Activated CD4-positive, alpha-beta memory T cell treated with anti-CD3 and anti-CD28 coated beads, Interleukin-2, amount 10 ng/mL, durations not matched to agents 7 days and 5 days (primary cell): ENCODE measurements at regions not wholly inside any gene's neighbourhood (a gene's known extent, or its start where the extent isn't known, plus 50 kb on each side); places are given as distances from the start of the nearest gene placed in this dataset.

Experiments used
- CTCF ChIA-PET: fragments of 350-600 bp; sonication (Branson Sonifier 250); formaldehyde crosslinking; loops from one replicate; lab custom pipeline; 2021; ENCODE audit warnings: antibody characterized with exemption, inconsistent platforms; lab: Charles Lee
- POLR2A ChIA-PET: fragments of 350-600 bp; sonication (Branson Sonifier 250); formaldehyde crosslinking; loops from one replicate; lab custom pipeline; 2021; ENCODE audit warnings: antibody characterized with exemption; lab: Charles Lee
- DNase-seq: peaks from one replicate; pipeline ENCODE4 v3.0.0-alpha.2; 2020
- H3K27ac Mint-ChIP-seq: one replicate; pipeline ENCODE4 v1.8.0; 2021; ENCODE audit warnings: mild to moderate bottlenecking, mixed read lengths
- H3K27me3 Mint-ChIP-seq: one replicate; pipeline ENCODE4 v1.8.0; 2021; ENCODE audit warnings: mixed read lengths
- H3K36me3 Mint-ChIP-seq: one replicate; pipeline ENCODE4 v1.8.0; 2021; ENCODE audit warnings: low read depth, mixed read lengths
- H3K4me1 Mint-ChIP-seq: one replicate; pipeline ENCODE4 v1.8.0; 2021; ENCODE audit warnings: mixed read lengths
- H3K4me3 Mint-ChIP-seq: one replicate; pipeline ENCODE4 v1.8.0; 2021; ENCODE audit warnings: mild to moderate bottlenecking, mixed read lengths
- H3K9me3 Mint-ChIP-seq: one replicate; pipeline ENCODE4 v1.8.0; 2021; ENCODE audit warnings: mixed read lengths

- no peaks in the 10 kb centered on the region for H3K36me3 Mint-ChIP-seq
- H3K27me3 Mint-ChIP-seq, result no peaks in the 10 kb centered on the region
- H3K9me3 Mint-ChIP-seq, result no peaks in the 10 kb centered on the region
- POLR2A ChIA-PET, result no interaction called here
- no peak overlapping the region for H3K27ac Mint-ChIP-seq
- DNase-seq, result no peak
- no peaks in the 10 kb centered on the region for H3K4me1 Mint-ChIP-seq
- CTCF ChIA-PET, result interaction anchor here (0.6 to 0.7 kb wide), 2 partner anchors 10 to 30 kb away, joined by 3 to 5 read pairs; no protein-coding TSS in a partner anchor
- no peak overlapping the region for H3K4me3 Mint-ChIP-seq
Observed at GRCh38 chr4:180642732-180643131, 1600.5 kb upstream of the TENM3 start.

- H3K36me3 Mint-ChIP-seq, result no peaks in the 10 kb centered on the region
- H3K4me3 Mint-ChIP-seq, result no peak overlapping the region
- H3K9me3 Mint-ChIP-seq, result no peaks in the 10 kb centered on the region
- no peaks in the 10 kb centered on the region for H3K4me1 Mint-ChIP-seq
- POLR2A ChIA-PET, result no interaction called here
- no peak for DNase-seq
- H3K27ac Mint-ChIP-seq, result no peak overlapping the region
- H3K27me3 Mint-ChIP-seq, result no peaks in the 10 kb centered on the region
- CTCF ChIA-PET, result no interaction called here
Observed at GRCh38 chr4:180650273-180650672, 1592.9 kb upstream of the TENM3 start.

GRCh38 chr4:180652533-180652932 is 1590.7 kb upstream of the TENM3 start:
- ChIA-PET POLR2A (no interaction called here), CTCF (interaction anchor here (1.1 kb wide), 1 partner anchor 9 kb away, joined by 5 read pairs; no protein-coding TSS in a partner anchor)
- no peak for DNase-seq
- Mint-ChIP-seq H3K9me3 (no peaks in the 10 kb centered on the region), H3K4me3 (no peak overlapping the region), H3K27me3 (no peaks in the 10 kb centered on the region), H3K36me3 (no peaks in the 10 kb centered on the region), H3K4me1 (no peaks in the 10 kb centered on the region), H3K27ac (no peak overlapping the region)

GRCh38 chr4:180655886-180656285 is 1587.3 kb upstream of the TENM3 start:
- DNase-seq, result no peak
- Mint-ChIP-seq H3K9me3 (peaks cover 2% of the 10 kb centered on the region), H3K4me3 (no peak overlapping the region), H3K36me3 (no peaks in the 10 kb centered on the region), H3K4me1 (no peaks in the 10 kb centered on the region), H3K27ac (no peak overlapping the region), H3K27me3 (no peaks in the 10 kb centered on the region)
- ChIA-PET POLR2A (no interaction called here), CTCF (interaction anchor here (2.8 kb wide), 1 partner anchor 9 kb away, joined by 11 read pairs; no protein-coding TSS in a partner anchor)

- H3K36me3 Mint-ChIP-seq, result no peaks in the 10 kb centered on the region
- no peaks in the 10 kb centered on the region for H3K4me1 Mint-ChIP-seq
- no peak overlapping the region for H3K4me3 Mint-ChIP-seq
- ChIA-PET CTCF (no interaction called here), POLR2A (no interaction called here)
- DNase-seq, result no peak
- no peak overlapping the region for H3K27ac Mint-ChIP-seq
- H3K9me3 Mint-ChIP-seq, result peaks cover 2% of the 10 kb centered on the region
- H3K27me3 Mint-ChIP-seq, result no peaks in the 10 kb centered on the region
Observed at GRCh38 chr4:180657881-180658280, 1585.3 kb upstream of the TENM3 start.

- DNase-seq, result peak; percentile 41
- Mint-ChIP-seq H3K4me3 (no peak overlapping the region), H3K9me3 (no peaks in the 10 kb centered on the region), H3K27me3 (no peaks in the 10 kb centered on the region), H3K4me1 (no peaks in the 10 kb centered on the region), H3K36me3 (no peaks in the 10 kb centered on the region), H3K27ac (no peak overlapping the region)
- ChIA-PET CTCF (interaction anchor here (0.5 to 1.7 kb wide), 11 partner anchors 10 to 1636 kb away, joined by 3 to 11 read pairs (median 4); no protein-coding TSS in a partner anchor), POLR2A (no interaction called here)
Observed at GRCh38 chr4:180664766-180665368, 1578.3 kb upstream of the TENM3 start.

GRCh38 chr4:180665481-180665880 is 1577.7 kb upstream of the TENM3 start:
- no peak overlapping the region for H3K4me3 Mint-ChIP-seq
- no peak for DNase-seq
- no peaks in the 10 kb centered on the region for H3K9me3 Mint-ChIP-seq
- POLR2A ChIA-PET, result no interaction called here
- no peaks in the 10 kb centered on the region for H3K36me3 Mint-ChIP-seq
- CTCF ChIA-PET, result interaction anchor here (0.5 to 1.7 kb wide), 5 partner anchors 10 to 1635 kb away, joined by 3 to 11 read pairs (median 3); no protein-coding TSS in a partner anchor
- no peaks in the 10 kb centered on the region for H3K4me1 Mint-ChIP-seq
- no peaks in the 10 kb centered on the region for H3K27me3 Mint-ChIP-seq
- H3K27ac Mint-ChIP-seq, result no peak overlapping the region

- Mint-ChIP-seq H3K27me3 (no peaks in the 10 kb centered on the region), H3K36me3 (no peaks in the 10 kb centered on the region), H3K9me3 (no peaks in the 10 kb centered on the region), H3K4me1 (no peaks in the 10 kb centered on the region), H3K27ac (no peak overlapping the region), H3K4me3 (no peak overlapping the region)
- DNase-seq, result no peak
- CTCF ChIA-PET, result interaction anchor here (1.7 kb wide), 1 partner anchor 11 kb away, joined by 11 read pairs; no protein-coding TSS in a partner anchor
- POLR2A ChIA-PET, result no interaction called here
Observed at GRCh38 chr4:180665994-180666824, 1577.0 kb upstream of the TENM3 start.

GRCh38 chr4:180668732-180669131 is 1574.5 kb upstream of the TENM3 start:
- no peak for DNase-seq
- Mint-ChIP-seq H3K27me3 (no peaks in the 10 kb centered on the region), H3K4me1 (no peaks in the 10 kb centered on the region), H3K27ac (no peak overlapping the region), H3K4me3 (no peak overlapping the region), H3K36me3 (no peaks in the 10 kb centered on the region), H3K9me3 (no peaks in the 10 kb centered on the region)
- CTCF ChIA-PET, result no interaction called here
- POLR2A ChIA-PET, result no interaction called here

GRCh38 chr4:180669680-180670079 is 1573.5 kb upstream of the TENM3 start:
- no peaks in the 10 kb centered on the region for H3K27me3 Mint-ChIP-seq
- CTCF ChIA-PET, result interaction anchor here (0.6 kb wide), 1 partner anchor 9 kb away, joined by 3 read pairs; no protein-coding TSS in a partner anchor
- no peak for DNase-seq

GRCh38 chr4:180674619-180675358 is 1568.4 kb upstream of the TENM3 start:
- DNase-seq, result no peak
- H3K4me1 Mint-ChIP-seq, result no peaks in the 10 kb centered on the region
- ChIA-PET POLR2A (no interaction called here), CTCF (no interaction called here)
- no peaks in the 10 kb centered on the region for H3K27me3 Mint-ChIP-seq
- H3K36me3 Mint-ChIP-seq, result no peaks in the 10 kb centered on the region
- peaks cover 2% of the 10 kb centered on the region for H3K9me3 Mint-ChIP-seq
- no peak overlapping the region for H3K4me3 Mint-ChIP-seq
- H3K27ac Mint-ChIP-seq, result no peak overlapping the region

More at GRCh38 chr4:180669680-180670079, 1573.5 kb upstream of the TENM3 start:
- POLR2A ChIA-PET, result no interaction called here
- H3K4me3 Mint-ChIP-seq, result no peak overlapping the region
- no peaks in the 10 kb centered on the region for H3K9me3 Mint-ChIP-seq
- H3K4me1 Mint-ChIP-seq, result no peaks in the 10 kb centered on the region
- no peaks in the 10 kb centered on the region for H3K36me3 Mint-ChIP-seq
- H3K27ac Mint-ChIP-seq, result no peak overlapping the region

GRCh38 chr4:180675359-180675650 is 1567.9 kb upstream of the TENM3 start:
- POLR2A ChIA-PET, result no interaction called here

GRCh38 chr4:180680305-180680704 is 1562.9 kb upstream of the TENM3 start:
- H3K4me3 Mint-ChIP-seq, result no peak overlapping the region
- H3K4me1 Mint-ChIP-seq, result no peaks in the 10 kb centered on the region
- ChIA-PET CTCF (no interaction called here), POLR2A (no interaction called here)
- H3K9me3 Mint-ChIP-seq, result peaks cover 2% of the 10 kb centered on the region
- H3K36me3 Mint-ChIP-seq, result no peaks in the 10 kb centered on the region
- no peak for DNase-seq
- H3K27ac Mint-ChIP-seq, result no peak overlapping the region
- H3K27me3 Mint-ChIP-seq, result no peaks in the 10 kb centered on the region

More at GRCh38 chr4:180675359-180675650, 1567.9 kb upstream of the TENM3 start:
- Mint-ChIP-seq H3K4me3 (no peak overlapping the region), H3K27me3 (no peaks in the 10 kb centered on the region), H3K9me3 (peaks cover 2% of the 10 kb centered on the region), H3K36me3 (no peaks in the 10 kb centered on the region), H3K4me1 (no peaks in the 10 kb centered on the region), H3K27ac (no peak overlapping the region)
- CTCF ChIA-PET, result no interaction called here
- DNase-seq, result no peak
